Uterus (tissue), 2 donors: ENCODE measurements at regions not wholly inside any gene's neighbourhood (a gene's known extent, or its start where the extent isn't known, plus 50 kb on each side); places are given as distances from the start of the nearest gene placed in this dataset.

Experiments
- POLR2A ChIP-seq, 2 donors: fragments of 450-650 bp; IDR thresholded peaks; one replicate each; pipeline ENCODE4 v1.6.1; 2016; ENCODE audit warnings: antibody characterized with exemption in 2 of 2, mild to moderate bottlenecking in 1 of 2, moderate library complexity in 1 of 2
- TF ChIP-seq, protein P1 (sequence below), 4 experiments: fragments of 200-600 bp in 2 of 4; fragments of 450-650 bp in 2 of 4; sonication (generic) in 2 of 4; IDR thresholded peaks; one replicate each; pipeline ENCODE4 v1.5.1; 2016 to 2019; ENCODE audit warnings: antibody characterized with exemption in 4 of 4, mild to moderate bottlenecking in 2 of 4, moderate library complexity in 1 of 4

GRCh38 chr5:61886214-61886613, 419.8 kb upstream of the KIF2A start:
- no peak for TF ChIP-seq POLR2A (IDR thresholded peaks at IDR 0.05)
- TF ChIP-seq, protein P1, sequence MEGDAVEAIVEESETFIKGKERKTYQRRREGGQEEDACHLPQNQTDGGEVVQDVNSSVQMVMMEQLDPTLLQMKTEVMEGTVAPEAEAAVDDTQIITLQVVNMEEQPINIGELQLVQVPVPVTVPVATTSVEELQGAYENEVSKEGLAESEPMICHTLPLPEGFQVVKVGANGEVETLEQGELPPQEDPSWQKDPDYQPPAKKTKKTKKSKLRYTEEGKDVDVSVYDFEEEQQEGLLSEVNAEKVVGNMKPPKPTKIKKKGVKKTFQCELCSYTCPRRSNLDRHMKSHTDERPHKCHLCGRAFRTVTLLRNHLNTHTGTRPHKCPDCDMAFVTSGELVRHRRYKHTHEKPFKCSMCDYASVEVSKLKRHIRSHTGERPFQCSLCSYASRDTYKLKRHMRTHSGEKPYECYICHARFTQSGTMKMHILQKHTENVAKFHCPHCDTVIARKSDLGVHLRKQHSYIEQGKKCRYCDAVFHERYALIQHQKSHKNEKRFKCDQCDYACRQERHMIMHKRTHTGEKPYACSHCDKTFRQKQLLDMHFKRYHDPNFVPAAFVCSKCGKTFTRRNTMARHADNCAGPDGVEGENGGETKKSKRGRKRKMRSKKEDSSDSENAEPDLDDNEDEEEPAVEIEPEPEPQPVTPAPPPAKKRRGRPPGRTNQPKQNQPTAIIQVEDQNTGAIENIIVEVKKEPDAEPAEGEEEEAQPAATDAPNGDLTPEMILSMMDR (IDR thresholded peaks at IDR 0.05): no peak
